G401.6 (cell line): ENCODE measurements at regions not wholly inside any gene's neighbourhood (a gene's known extent, or its start where the extent isn't known, plus 50 kb on each side); places are given as distances from the start of the nearest gene placed in this dataset.
"Not testable (repeated sequence)": the region's sequence is repeated elsewhere in the genome, so short reads cannot be mapped to it uniquely, and the experiment has no call there.

ENCODE experiments used
- FAIRE-seq: peaks from 2 replicates; lab custom pipeline; 2012; peaks lifted over from hg19 to GRCh38; lab: Jason Lieb, UNC

DNA sequence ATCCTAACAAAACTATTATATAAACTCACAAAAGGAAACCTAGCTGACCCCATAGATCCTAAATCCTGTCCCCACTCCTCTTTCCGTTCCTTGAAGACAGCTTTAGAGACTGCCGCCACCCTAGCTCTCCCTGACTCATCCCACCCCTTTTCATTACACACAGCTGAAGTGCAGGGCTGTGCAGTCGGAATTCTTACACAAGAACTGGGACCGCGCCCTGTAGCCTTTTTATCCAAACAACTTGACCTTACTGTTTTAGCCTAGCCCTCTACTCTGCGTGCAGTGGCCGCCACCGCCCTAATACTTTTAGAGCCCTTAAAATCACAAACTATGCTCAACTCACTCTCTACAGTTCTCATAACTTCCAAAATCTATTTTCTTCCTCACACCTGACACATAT lies 264.0 kb downstream of the SMARCA2 start:
- not testable (repeated sequence) for FAIRE-seq

DNA sequence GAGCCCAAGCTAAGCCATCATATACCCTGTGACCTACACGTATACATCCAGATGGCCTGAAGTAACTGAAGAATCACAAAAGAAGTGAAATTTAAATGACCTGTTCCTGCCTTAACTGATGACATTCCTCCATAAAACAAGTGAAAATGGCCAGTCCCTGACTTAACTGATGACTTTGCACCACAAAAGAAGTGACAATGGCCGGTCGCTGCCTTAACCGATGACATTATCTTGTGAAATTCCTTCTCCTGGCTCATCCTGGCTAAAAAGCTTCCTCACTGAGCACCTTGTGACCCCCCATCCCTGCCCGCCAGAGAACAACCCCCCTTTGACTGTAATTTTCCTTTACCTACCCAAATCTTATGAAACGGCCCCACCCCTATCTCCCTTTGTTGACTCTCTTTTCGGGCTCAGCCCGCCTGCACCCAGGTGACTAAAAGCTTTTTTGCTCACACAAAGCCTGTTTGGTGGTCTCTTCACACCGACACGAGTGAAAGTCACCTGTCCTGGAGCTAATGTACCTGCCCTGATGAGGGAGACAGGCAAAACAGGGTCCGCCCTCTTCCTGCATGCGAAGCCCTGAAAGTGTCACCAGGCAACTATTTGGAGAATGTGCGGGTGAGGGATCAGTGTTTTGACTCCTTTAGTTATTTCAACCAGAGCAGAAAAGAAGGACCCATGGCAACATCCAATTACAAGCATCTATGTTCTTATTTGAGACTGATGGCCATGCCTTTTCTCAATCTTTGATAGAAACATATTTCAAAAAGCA lies 266.1 kb downstream of the SMARCA2 start:
- FAIRE-seq, result no peak

- no peak for FAIRE-seq
Observed at GRCh38 chr9:2281803-2282185, 266.6 kb downstream of the SMARCA2 start.

- FAIRE-seq, result no peak
Observed at GRCh38 chr9:2284770-2285169, 269.6 kb downstream of the SMARCA2 start.

DNA sequence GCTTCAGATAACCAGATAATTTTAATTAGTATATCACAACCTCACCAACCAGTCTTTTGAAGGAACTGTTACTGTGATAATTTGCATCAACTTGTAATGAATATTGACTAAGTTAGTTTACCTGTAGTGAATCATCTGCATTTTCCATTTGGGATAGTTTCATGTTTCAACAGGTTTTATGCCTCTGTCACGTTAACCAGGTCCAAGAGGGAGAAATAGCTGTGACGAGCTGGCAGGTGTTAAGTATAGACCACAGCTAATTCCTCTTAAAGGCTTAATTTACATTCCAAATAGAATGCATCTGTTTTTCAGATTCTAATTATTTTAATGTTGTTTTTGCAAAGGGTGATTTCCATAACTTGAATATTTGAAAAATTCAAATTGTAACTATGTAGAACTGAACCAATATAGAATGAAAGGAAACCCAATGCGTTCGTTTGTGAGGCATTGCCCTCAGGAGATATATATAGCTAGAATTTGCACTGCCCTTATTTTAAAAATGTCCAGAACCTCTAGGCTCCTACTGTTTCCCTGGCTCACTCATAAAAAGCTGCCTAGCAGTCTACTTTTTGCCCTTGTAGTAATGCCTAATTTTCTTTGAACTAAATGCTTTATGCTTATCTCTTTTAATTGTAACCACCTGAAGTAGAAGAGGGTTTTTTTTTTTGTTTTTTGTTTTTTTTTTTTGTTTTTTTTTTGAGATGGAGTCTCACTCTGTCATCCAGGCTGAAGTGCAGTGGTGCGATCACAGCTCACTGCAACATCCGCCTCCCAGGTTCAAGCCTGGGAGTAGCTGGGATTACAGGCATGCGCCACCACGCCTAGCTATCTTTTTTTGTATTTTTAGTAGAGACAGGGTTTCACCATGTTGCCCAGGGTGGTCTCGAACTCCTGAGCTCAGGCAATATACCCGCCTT lies 270.5 kb downstream of the SMARCA2 start:
- FAIRE-seq, result no peak

DNA sequence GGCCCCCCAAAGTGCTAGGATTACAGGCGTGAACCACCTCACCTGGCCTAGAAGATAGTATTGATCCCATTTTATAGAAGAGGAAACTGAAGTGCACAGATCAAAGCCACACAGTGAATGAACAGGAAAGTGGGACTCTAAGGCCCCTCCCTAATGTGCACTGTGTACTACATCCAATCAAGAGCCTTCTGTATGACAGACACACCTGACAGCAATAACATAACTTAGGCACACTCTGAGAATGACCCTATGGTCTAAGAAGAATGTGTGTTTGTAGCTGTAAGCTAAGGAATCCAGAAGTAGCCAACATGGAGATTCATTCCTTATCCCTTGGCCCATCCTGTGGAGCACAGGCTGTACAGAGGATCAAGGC lies 271.2 kb downstream of the SMARCA2 start:
- FAIRE-seq, result no peak

DNA sequence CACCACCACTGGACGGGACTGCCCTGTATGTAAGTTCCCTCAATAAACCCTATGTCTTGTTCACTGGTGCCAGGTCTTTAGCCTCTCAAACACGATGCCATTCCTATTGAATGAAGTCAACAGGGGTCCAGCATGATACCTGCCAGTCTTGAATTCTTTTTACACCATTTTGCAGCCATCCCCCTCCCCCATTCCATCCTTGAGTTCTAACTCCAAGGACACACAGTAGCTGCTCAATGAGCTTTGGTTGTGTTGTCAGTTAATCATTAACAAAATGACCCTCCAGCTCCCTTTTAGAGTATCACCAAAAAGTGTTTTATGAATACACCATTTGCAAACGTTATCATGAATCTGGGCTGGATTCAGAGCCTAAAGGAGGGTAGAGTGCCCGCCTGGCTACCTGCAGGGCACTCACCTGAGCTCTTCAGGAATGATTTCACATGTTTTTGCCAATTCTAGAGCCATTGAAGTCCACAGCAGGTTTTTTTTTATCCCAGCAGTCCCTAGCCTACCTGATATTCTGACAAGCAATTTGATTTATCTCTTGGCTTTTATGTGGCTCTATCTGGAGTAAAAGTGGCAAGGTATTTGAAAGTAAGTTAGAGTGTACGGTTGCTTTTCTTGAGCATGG lies 271.8 kb downstream of the SMARCA2 start:
- no peak for FAIRE-seq

GRCh38 chr9:2288309-2288708 lies 273.2 kb downstream of the SMARCA2 start:
- FAIRE-seq, result no peak

GRCh38 chr9:2289263-2289662 lies 274.1 kb downstream of the SMARCA2 start:
- FAIRE-seq, result no peak

DNA sequence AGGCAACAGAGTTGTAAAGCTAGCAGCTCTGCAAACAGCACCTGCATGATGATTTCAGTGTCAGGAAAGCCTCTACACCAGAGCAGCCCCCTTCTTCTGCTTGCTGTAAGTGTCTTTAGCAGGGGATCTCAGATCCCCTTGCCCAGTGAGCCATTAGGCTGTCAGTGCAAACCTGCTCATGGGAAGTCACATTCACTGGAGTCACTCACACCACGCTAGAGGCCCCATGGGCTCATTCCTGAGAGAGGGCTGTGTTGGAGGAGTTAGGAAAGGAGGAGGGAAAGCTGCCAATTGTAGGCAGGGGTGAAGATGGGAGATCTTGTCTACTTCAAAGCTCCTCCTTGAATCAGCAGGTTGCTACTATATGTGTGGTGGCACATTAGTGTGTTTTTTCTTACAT lies 275.2 kb downstream of the SMARCA2 start:
- FAIRE-seq, result no peak

GRCh38 chr9:2291980-2292704 lies 277.0 kb downstream of the SMARCA2 start:
- no peak for FAIRE-seq

DNA sequence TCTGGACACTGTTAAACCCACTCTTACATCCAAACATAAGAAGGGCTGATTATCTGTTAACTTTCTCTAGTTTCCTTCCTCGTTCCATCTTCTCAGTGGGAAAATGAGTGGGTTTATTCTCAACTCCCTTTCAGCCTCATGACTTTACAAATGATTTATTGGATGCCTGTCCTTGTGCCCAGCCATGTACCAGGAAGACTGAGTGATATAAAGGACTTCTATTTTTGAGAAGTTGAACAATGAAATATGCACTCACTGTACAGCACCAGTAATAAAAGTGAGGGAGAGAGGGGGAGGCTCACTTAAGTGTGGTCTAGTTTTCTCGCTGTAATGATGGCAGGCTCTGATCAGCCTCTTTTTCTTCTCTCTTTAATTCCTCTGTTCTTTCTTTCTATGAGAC lies 277.6 kb downstream of the SMARCA2 start:
- FAIRE-seq, result no peak

GRCh38 chr9:2297771-2298170 lies 282.6 kb downstream of the SMARCA2 start:
- no peak for FAIRE-seq

- no peak for FAIRE-seq
Observed at GRCh38 chr9:2298217-2298616, 283.1 kb downstream of the SMARCA2 start.

DNA sequence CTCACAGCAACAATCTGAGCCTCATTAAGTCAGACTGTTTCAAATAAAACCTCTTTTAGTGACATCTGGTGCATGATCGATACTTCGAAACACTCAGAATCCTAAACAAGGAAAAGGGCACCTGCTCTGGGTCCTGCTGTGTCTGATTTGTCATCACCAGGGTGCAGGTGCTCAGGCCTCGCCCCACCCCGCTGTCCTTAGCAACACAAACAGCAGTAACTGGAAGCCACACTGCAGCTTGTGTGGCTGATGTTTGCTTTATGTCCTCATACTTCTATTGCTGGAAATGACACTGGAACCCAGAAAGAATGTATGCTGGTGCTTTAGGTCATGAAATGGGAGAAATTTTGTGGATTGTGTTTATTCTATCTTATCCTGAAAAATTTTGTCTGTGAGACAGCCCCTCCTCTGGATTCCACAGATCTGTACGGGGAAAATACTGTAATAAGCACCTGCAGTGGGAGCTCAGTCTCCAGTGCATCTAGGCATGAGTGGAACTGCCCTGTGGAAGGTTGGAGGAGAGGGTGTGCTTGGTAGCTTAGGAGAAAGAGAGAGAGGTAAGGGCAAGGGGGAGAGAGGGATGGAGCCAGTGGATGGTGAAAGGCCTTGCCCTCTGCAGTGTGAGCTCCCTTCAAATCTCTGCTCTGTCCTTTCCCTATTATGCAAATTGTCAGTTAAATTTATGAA lies 284.2 kb downstream of the SMARCA2 start:
- no peak for FAIRE-seq

- FAIRE-seq, result no peak
Observed at GRCh38 chr9:2299843-2300205, 284.7 kb downstream of the SMARCA2 start.

DNA sequence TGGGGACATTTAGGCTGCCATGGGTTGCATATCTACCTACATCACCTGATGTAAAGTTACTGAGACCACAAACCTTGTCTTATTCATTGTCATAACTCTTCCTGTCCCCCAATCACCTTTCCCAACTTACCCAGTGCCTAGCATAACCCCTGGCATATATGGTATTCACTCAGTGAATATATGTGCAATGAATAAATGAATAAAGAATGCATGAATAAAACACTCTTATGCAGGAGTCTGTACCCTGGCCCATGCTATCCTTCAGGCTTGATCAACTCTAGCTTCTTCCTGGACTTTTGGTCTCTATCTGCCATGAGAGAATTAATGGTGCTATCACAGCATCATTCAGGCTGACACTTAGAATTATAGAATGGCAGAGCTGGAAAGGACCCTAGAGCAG lies 285.2 kb downstream of the SMARCA2 start:
- no peak for FAIRE-seq

- FAIRE-seq, result no peak
Observed at GRCh38 chr9:2302606-2303005, 287.5 kb downstream of the SMARCA2 start.

GRCh38 chr9:2303056-2303455 lies 287.9 kb downstream of the SMARCA2 start:
- no peak for FAIRE-seq

GRCh38 chr9:2307480-2307879 lies 292.3 kb downstream of the SMARCA2 start:
- no peak for FAIRE-seq

GRCh38 chr9:2311920-2312319 lies 296.8 kb downstream of the SMARCA2 start:
- no peak for FAIRE-seq

DNA sequence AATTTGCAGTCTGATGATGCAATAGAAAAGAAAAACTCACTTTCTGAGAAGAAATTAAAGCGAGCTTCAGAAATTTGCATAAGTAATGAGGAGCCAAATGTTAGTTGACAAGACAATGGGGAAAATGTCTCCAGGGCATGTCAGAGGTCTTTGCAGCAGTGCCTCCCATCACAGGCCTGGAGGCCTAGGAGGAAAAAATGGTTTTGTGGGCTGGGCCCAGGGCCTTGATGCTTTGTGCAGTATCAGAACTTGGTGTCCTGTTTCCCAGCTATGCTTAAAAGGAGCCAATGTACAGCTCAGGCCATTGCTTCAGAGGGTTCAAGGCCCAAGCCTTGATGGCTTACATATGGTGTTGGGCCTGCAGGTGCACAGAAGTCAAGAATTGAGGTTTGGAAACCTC lies 298.4 kb downstream of the SMARCA2 start:
- no peak for FAIRE-seq
